GM21825 (cell line): ENCODE measurements at regions not wholly inside any gene's neighbourhood (a gene's known extent, or its start where the extent isn't known, plus 50 kb on each side); places are given as distances from the start of the nearest gene placed in this dataset.
"Not testable (repeated sequence)": the region's sequence is repeated elsewhere in the genome, so short reads cannot be mapped to it uniquely, and the experiment has no call there.

ENCODE experiments used
- ATAC-seq: cut with Tn5 transposase; IDR thresholded peaks from one replicate; pipeline ENCODE4 v1.9.1; 2021; ENCODE audit warnings: mild to moderate bottlenecking, moderate library complexity; ENCODE audit not compliant: unreplicated experiment

- no peak for ATAC-seq
Measured at GRCh38 chr7:123324283-123324682, 124.5 kb upstream of the SLC13A1 start.

GRCh38 chr7:123323689-123324088, 123.9 kb upstream of the SLC13A1 start:
- ATAC-seq = no peak

- ATAC-seq = not testable (repeated sequence)
Measured at GRCh38 chr7:123321578-123321977, 121.8 kb upstream of the SLC13A1 start.

DNA sequence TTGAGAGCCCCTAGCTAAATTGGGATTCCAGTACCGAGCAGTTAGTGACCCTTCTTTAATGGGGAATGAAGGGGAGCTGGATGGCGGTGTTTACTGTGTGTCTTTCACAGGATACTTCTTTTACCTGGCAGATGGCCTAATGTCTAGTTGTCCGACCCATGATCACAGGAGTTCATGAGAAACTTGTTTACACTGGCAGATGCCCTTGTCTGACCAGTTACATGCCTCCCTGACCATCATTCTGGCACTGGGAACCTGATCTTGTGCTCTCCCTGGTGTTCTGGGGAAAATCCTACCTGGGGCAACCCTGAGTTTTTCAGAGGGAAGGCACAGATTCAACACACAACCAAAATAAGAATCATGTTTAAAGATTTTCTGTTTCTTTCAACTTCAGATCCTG, 120.1 kb upstream of the SLC13A1 start:
- no peak for ATAC-seq

- no peak for ATAC-seq
Measured at GRCh38 chr7:123314886-123315285, 115.1 kb upstream of the SLC13A1 start.

DNA sequence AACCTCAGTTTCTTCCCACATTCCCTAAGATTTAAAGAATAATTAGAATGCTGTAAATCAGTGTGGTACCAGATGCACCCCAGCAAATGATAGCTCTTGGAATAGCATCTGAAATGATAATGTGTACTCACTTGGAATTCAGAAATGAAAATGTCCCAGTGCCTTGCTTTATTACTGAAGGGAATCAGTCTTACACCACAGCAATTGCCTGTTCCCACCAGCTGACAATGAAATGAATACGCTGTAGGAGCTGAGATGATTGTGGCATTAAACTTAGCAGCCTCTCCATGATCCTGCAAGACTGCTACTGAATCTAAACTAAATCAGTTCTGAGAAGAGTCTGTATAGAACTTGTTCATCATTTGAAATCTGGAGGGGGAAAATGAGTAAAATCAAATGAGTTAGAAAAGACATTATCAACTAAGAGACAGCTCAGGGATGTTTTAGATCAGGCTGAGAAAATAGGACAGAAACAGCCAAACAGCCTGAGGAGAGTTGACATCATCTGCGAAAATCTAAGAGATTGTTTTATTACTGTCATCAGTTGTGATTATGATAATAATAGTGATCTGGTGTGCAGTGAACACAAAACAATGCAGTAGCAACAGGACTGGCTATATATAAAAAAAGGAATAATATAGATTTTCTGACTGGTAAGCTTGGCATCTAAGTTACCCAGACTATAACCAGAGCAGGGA, 108.6 kb upstream of the SLC13A1 start:
- no peak for ATAC-seq

- no peak for ATAC-seq
Measured at GRCh38 chr7:123305840-123306375, 106.1 kb upstream of the SLC13A1 start.

DNA sequence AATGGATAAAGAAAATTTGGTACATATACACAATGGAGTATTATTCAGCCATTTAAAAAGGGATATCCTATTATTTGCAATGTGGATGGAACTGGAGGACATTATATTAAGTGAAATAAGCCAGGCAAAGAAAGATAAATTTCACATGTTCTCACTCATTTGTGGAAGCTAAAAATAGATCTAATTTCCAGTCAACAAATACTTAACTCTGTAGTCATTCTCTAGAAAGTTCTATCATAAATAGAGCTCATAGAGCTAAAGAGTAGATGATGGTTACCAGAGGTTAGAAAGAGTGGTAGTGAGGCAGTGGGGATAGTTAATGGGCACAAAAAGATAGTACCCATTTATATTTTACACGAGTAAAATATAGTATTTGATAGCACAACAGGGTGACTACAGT, 104.2 kb upstream of the SLC13A1 start:
- no peak for ATAC-seq

GRCh38 chr7:123296965-123297364, 97.2 kb upstream of the SLC13A1 start:
- no peak for ATAC-seq

DNA sequence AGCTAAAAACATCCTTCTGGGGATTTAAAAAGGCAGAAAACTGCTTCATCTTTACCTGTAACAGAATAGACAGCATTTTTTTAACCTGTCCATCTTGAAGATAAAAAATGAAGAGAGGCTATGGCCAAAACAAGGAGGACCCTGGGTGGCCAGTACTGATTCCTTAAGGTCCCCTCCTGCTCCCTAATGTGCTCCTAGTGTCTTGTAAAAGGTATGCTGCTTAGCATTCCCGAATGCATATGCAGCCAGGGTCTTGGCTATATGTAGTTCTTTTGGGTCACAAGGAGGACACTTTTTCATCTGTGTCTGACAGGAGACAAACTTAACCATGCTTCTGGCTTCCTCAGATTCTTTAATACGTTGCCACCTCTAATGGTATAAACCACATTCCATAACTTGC, 93.9 kb upstream of the SLC13A1 start:
- no peak for ATAC-seq

GRCh38 chr7:123292227-123292626, 92.5 kb upstream of the SLC13A1 start:
- no peak for ATAC-seq

DNA sequence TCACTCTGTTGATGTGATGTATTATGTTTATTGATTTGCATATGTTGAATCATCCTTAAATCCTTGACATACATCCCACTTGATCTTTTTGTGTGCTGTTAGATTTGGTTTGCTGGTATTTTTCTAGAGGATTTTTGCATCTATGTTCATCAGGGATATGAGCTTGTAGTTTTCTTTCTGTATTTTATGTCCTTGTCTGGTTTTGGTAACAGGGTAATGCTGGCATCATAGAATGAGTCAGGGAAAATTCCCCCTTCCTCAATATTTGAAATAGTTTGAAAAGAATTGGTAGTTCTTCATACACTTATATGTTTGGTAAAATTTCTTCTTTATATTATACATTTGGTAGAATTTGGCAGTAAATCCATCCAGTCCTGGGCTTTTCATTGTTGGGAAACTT, 89.4 kb upstream of the SLC13A1 start:
- no peak for ATAC-seq

DNA sequence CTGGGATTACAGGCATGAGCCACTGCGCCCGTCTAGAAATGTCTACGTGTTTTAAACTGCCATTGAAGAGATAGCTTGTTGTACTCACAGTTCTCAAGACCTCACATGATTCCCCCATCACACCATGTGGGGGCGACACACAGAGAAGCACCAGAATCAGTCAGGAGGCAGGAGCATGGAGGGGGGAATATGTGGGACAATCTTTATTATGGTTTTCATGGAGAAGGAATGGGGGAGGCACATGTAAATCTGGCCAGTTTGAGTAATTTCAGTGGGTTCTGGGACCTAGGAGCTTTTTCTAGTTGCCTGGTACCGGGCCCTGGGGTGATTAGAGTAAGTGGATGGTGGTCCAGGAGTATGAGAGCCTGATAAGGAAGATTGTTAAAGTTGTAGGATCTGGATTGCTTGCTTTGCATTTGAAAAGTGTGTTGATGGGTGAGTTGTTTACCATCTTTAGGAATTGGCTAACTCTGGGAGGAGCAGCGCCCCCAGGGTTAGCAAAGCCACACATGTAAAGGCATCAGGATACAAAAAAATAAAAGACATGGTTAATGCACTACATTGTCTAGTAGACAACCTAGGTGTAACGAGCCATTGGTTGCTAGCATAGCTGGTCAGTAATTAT, 85.4 kb upstream of the SLC13A1 start:
- no peak for ATAC-seq

- ATAC-seq = no peak
Measured at GRCh38 chr7:123283373-123283772, 83.6 kb upstream of the SLC13A1 start.

DNA sequence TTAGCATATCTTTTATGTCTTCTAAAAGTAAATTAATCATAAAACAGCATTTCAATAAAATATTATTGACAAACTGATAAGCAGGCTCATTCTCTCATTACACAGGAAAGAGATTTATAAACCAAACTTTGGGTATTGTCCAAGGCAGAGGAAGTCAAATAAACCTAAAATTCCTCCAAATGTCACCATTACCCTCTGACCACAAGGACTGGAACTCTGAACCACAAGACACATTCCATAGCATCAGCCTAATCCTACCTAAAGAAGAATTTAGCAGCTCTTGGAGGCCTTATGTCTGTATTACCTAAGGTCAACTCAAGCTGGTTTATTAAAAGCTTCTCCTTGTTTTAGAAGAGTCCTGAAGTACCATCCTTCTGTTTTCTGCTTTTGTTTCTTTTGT, 82.4 kb upstream of the SLC13A1 start:
- ATAC-seq = no peak

DNA sequence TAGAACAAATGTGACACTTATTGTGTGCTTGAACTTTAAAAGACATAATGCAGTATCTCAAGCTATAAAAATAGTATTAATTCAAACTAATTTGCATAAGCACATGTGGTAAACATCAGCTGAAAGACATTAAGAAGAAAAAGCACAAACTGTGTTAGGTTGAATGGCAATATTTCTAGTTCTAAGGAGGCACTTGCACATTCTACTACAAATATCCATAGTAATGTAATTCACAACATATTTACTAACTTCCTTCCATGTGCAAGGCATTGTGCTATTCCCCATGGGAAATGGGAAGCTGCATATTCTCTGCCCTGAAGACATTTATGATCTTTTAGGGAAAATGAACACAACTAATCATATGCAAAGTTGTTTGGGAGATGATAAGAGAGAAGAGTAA, 80.2 kb upstream of the SLC13A1 start:
- ATAC-seq = no peak

DNA sequence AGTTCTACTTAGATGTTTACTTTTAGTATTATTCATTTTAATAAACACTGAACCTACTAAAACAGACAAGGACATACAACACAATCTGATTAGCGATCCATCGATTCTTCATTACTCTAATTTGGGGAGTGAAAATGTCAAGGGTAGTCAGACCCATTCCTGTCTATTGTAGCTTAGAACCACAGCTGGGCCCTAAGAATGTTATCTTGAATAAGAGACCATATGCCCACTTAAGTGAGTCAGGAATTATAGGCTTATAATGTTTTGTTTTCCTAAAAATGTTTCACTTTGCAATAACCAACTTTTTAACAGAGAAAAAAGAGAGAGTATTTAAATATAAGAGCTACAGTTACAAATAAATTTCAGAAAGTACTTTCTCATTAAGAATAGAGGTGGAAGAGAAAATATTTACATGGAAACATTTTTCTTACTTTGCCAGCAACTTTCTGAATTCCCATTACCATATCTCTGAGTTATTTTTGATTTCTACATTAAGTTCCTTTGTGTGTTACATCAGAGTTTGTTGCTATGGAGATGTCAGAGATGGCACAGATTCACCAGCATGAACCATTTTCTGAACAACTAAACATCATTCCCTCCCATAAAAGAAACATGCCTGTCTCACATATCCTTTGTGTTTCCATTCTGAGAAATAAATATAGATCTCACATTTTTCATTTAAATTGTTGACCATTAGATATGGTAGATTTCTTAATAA, 75.4 kb upstream of the SLC13A1 start:
- no peak for ATAC-seq

DNA sequence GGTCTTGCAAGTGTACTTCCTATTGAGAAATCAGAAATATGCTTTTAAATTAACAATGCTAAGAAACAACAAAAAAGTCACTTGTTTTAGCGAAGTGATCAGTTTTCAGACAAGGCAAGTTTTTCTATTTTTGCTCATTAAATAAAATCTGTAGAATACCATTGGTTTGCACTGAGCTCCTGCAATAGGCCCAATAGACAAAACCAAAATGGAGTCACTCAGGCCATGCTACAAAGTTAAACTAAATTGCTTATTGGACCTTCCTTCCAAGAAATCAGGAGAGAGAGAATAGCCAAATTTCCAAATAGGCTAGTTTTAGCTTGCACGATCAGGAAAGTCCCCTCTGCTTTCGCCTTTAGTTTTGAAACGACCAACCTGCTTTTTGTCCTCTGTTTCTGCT, 73.4 kb upstream of the SLC13A1 start:
- no peak for ATAC-seq

- no peak for ATAC-seq
Measured at GRCh38 chr7:123271856-123272255, 72.1 kb upstream of the SLC13A1 start.

DNA sequence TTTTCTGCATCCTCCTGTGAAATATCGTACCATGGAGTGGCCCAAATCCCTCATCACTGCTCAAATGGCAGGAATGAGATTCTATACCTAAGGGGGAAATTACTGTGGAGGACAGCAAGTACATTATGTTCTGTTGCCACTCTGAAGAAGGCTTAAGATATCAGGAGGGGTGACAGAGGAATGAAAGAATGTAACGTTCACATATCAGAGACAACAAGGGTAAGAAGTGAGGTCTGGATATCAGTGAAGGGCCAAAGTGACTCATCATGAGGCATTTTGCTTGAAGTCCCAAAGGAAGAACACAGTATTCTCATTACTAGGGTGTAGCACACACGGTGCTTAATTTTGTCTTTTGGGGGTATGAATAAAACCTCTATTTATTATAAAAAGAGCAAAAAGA, 71.5 kb upstream of the SLC13A1 start:
- ATAC-seq = no peak

GRCh38 chr7:123270570-123270969, 70.8 kb upstream of the SLC13A1 start:
- ATAC-seq = no peak

DNA sequence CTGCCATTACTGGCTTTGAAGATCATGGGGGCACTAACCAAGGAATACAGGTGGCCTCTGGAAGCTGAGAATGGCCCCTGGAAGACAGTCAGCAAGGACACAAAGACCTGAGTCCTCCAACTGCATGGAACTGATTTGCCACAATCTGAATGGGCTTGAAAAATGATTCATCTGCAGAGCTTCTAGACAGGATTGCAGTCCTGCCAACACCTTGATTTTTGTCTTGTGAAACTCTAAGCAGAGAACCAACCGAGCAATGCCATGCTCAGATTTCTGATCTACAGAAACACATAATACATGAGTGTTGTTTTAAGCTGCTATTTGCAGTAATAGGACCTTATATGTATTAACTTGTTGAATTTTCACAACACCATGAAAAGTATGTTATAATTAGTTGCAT, 66.1 kb upstream of the SLC13A1 start:
- ATAC-seq = no peak
